TTC549 (cell line): ENCODE measurements at regions not wholly inside any gene's neighbourhood (a gene's known extent, or its start where the extent isn't known, plus 50 kb on each side); places are given as distances from the start of the nearest gene placed in this dataset.
"Not testable (repeated sequence)": the region's sequence is repeated elsewhere in the genome, so short reads cannot be mapped to it uniquely, and the experiment has no call there.

Experiments
- FAIRE-seq: peaks from 2 replicates; lab custom pipeline; 2012; peaks lifted over from hg19 to GRCh38; lab: Jason Lieb, UNC

- FAIRE-seq = no peak
These were observed 438.9 kb downstream of the NAV3 start for GRCh38 chr12:78269620-78270019.

- FAIRE-seq = no peak
These were observed 440.9 kb downstream of the NAV3 start for GRCh38 chr12:78271546-78271945.

GRCh38 chr12:78275886-78276285 is 445.2 kb downstream of the NAV3 start:
- FAIRE-seq = no peak

DNA sequence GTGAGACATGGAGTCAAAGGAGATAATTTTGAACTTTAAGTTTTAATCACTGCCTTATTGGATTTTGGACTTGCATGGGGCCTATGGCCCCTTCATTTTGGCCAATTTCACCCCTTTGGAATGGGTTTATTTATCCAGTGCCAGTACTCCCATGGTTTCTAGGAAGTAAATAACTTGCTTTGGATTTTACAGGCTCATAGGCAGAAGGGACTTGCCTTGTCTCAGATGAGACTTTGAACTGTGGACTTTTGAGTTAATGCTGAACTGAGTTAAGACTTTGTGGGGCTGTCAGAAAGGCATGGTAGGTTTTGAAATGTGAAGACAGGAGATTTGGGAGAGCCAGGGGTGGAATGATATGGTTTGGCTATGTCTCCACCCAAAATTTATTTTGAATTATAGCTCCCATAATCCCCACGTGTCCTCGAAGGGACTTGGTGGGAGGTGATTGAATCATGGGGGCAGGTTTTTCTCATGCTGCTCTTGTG is 448.1 kb downstream of the NAV3 start:
- no peak for FAIRE-seq

GRCh38 chr12:78279567-78279966 is 448.9 kb downstream of the NAV3 start:
- no peak for FAIRE-seq

DNA sequence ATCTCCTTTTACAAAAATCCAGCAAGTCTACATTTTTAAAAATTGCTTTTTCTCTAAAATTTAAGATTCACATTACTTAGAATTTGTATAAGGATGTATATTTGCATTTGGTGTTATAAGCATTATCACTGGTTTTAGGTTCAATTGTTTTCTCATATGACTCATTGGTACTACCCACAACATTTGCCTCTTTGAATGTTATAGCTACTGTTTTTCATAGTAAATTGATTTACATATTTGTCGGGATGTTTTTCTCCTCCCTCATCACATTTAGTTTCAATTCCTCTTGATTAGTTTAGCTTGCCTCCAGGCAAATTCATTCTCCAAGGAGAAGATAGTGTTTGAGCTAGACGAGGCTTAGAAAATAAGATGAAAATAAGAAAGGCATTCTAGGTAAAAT is 450.4 kb downstream of the NAV3 start:
- not testable (repeated sequence) for FAIRE-seq

DNA sequence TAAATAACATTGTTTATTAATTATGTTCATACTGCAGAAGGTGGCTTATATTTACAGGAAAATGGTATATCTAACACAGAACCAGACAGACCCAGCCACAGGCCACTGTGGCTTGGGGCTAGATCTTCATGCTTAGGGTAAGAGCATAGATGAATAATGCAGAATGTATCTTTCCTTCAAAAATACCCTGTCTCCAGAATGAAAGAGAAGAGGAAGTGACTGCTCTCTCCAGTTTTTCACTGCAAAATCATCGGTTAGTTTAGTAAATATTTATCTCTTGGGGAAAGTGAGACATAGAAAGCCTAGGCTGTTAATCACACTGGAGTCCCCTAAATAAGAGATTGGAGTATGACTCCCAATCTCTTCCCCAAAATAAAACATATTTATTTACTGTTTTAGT is 453.7 kb downstream of the NAV3 start:
- FAIRE-seq = no peak

GRCh38 chr12:78290606-78291345 is 460.1 kb downstream of the NAV3 start:
- FAIRE-seq = no peak

DNA sequence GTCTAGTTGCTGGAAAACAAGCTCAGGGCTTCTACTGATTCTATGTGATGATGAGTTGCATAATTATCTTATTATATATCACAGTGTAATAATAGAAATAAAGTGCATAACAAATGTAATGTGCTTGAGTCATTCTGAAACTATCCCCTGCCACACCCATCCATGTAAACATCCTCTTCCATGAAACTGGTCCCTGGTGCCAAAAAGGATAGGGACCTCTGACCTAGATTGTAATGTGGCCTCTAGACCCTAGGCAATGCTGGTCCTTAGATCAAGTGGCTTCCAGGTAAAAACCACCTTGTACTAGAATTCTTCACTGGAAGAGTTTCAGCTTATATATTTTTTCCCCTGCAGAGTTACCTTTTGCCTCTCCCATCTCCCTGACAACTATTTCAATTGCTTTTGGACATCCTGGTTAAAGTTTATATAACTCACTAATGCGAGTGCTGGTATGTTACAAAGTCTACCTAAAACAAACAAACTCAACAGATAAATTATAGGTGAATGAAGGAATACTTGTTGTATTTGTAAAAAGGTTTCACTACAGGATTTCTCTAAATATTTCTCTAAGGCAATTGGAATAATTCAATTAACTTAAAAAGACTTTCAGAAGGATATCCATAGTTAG is 462.5 kb downstream of the NAV3 start:
- FAIRE-seq = no peak

DNA sequence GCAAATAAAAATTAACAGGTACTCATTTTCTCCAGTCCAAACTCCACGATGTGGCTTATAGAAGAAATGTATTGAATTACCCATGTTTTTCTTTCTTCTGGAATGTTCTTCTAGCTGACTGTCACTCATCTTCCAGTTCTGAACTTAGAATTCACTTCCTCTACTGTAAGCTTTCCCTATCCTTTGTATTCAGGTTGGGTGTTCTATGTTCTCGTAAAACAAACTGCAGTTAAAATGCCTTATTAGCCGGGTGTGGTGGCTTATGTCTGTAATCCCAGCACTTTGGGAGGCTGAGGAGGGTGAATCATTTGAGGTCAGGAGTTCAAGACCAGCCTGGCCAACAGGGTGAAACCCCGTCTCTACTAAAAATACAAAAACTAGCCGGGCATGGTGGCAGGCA is 470.6 kb downstream of the NAV3 start:
- FAIRE-seq = not testable (repeated sequence)

DNA sequence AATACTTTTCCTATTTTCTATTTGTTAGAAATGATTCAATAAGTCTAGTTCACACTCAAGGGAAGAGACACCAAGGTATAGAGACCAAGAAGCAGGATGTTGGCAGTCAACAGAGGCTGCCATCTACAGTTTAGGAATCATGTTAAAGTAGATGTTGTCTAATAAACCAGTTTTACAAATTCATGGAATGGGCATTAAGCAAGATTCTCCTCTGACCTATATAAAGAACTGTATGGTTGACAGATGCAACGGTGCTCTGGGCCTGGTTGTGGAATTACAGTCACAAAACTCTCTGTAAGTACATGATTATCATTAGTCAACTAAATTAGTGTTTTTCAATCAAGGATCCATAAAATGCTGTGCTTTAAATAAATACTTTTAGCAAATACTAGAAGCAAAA is 475.1 kb downstream of the NAV3 start:
- FAIRE-seq = no peak

- no peak for FAIRE-seq
These were observed 475.5 kb downstream of the NAV3 start for GRCh38 chr12:78306236-78306635.

DNA sequence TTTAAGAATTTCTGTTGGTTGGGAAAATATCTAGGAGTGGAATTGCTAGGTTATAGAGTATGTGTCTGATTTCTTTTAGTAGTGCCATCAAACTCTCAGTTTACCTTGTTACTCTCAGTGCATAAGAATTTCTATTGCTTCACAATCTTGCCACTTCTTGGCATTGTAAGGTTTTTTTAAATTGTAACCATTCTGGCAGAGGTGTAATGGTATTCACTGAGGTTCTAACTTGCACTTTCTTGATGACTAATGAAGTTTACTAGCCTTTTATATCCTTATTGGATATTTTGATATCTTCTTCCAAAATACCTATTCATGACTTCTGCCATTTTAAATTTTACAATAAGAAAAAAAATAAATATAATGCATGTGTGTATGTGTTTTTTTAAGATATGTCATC is 478.0 kb downstream of the NAV3 start:
- no peak for FAIRE-seq

- no peak for FAIRE-seq
These were observed 484.3 kb downstream of the NAV3 start for GRCh38 chr12:78315028-78315427.

GRCh38 chr12:78316136-78316535 is 485.4 kb downstream of the NAV3 start:
- FAIRE-seq = no peak

DNA sequence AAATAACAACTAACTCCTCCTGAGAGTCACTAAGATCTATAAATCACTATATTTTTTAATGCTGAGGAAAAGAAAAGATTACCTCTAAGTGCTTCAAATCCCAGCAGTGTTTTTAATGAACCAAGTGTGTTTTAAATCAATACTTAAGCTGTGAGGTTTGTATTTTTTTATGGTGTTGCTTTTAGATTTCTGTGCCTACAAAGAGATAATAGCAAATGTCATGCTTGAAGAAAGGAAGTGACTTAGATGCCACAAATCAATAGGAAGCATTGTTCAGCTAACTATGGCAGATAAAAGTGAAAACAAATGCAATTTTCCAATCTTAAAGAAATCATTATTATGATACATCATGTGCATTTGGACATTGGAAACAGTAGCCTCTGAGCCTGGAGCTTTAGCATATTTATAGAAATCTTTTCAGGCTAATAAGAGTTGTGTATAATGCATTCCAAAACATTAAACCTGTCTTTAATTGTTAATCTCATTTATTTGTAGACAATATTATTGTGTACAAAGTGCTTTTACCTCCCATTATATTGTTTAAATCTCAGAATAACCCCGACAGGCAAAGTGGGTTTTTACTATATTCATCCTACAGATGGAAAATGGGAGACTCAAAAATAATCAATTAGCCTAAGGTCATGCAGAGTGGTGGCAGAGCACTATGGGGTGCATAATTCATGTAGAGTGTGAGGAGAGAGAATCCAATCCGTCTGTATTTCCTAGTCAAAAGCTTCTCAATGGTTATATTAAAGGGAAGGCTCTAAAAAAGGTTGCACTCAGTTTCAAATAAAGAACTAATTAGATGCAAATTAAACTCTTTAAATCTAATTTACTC is 486.2 kb downstream of the NAV3 start:
- no peak for FAIRE-seq

GRCh38 chr12:78321696-78322095 is 491.0 kb downstream of the NAV3 start:
- FAIRE-seq = no peak

DNA sequence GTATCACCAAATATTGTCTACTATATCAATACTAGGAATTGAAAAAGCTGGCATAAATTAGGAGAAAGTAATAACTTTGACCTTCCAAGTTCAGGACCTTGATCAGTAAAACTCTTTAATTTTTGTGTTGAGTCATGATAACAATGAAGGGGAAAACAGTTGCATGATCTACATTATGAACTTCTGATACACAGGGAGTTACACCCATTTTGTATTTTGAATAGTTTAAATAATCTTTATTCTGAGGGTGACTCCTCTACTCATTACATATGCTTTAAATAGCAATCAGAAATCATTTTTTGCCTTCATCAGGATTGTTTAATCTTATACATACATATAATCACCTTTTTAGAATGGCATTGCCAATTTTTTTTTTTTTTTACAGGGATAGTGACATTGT is 492.5 kb downstream of the NAV3 start:
- FAIRE-seq = no peak

- FAIRE-seq = no peak
These were observed 493.5 kb downstream of the NAV3 start for GRCh38 chr12:78324234-78324633.

DNA sequence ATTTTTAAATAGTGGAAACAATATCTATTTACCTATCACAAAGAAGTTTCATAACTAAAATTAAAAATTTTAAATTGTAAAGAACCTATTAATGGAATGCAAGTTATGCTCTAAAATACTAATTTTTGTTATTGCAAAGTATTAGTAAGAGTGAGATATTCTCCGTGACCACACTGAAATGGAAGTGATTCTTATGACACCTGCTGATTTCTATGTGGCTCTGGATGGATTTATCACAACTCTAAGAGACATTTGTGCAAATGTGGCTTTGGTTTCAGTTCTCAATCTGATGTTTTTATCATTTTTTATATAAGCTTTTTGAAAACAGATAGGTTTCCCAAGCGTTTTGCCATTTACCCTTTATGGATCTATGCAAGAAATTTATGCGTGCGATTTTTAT is 497.8 kb downstream of the NAV3 start:
- no peak for FAIRE-seq

GRCh38 chr12:78330131-78330530 is 499.4 kb downstream of the NAV3 start:
- FAIRE-seq = no peak

DNA sequence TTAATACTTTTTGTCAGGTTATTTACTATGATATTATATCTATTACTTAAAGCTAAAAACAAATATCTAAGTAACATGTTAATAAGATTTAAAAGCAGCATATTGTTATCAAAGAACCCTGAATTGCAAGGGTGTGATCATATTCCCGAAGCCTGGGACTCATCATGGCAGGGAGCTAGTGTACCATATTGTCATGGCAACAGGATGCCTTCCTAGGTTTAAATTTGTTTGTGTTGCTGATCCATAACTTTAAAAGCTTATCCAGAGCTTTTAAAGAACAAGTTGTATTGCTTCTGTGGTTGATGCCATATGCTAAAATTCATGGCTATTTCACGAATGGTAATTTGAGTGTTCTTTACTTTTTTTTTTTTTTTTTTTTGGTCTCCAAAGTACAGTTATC is 500.5 kb downstream of the NAV3 start:
- no peak for FAIRE-seq

GRCh38 chr12:78331753-78332152 is 501.1 kb downstream of the NAV3 start:
- no peak for FAIRE-seq
